WTC11 (cell line): ENCODE measurements at regions not wholly inside any gene's neighbourhood (a gene's known extent, or its start where the extent isn't known, plus 50 kb on each side); places are given as distances from the start of the nearest gene placed in this dataset.
A peak's percentile ranks its signal among the peaks of the same experiment; 100 is the strongest.

Experiments used
- ATAC-seq: fragments of 200-7000 bp; cut with Tn5 transposase; 2 replicates; pipeline ENCODE4 v1.10.0; 2021; ENCODE audit warnings: mild to moderate bottlenecking, moderate library complexity
- CTCF ChIA-PET: fragments of 300-600 bp; sonication (Branson Sonifier 250); formaldehyde crosslinking; loops from one replicate; lab custom pipeline; 2021; ENCODE audit warnings: antibody characterized with exemption; lab: Charles Lee
- POLR2A ChIA-PET: fragments of 350-600 bp; sonication (Branson Sonifier 250); formaldehyde crosslinking; loops from one replicate; lab custom pipeline; 2021; ENCODE audit warnings: antibody characterized with exemption; lab: Charles Lee
- DNase-seq: peaks from one replicate; pipeline ENCODE4 v3.0.0; 2021; ENCODE audit warnings: low spot score
- H3K27ac Mint-ChIP-seq: 2 replicates; pipeline ENCODE4 v1.8.0; 2021; ENCODE audit warnings: mixed read lengths
- H3K27me3 Mint-ChIP-seq: 2 replicates; pipeline ENCODE4 v1.8.0; 2021; ENCODE audit warnings: low read depth, mild to moderate bottlenecking, moderate library complexity, mixed read lengths
- H3K36me3 Mint-ChIP-seq: 2 replicates; pipeline ENCODE4 v1.8.0; 2021; ENCODE audit warnings: mixed read lengths
- H3K4me1 Mint-ChIP-seq: 2 replicates; pipeline ENCODE4 v1.8.0; 2022; ENCODE audit warnings: mixed read lengths
- H3K4me3 Mint-ChIP-seq: 2 replicates; pipeline ENCODE4 v1.8.0; 2021; ENCODE audit warnings: mild to moderate bottlenecking, moderate library complexity, mixed read lengths
- H3K9me3 Mint-ChIP-seq: 2 replicates; pipeline ENCODE4 v1.8.0; 2021; ENCODE audit warnings: mixed read lengths
- AR ChIP-seq: fragments of 250-450 bp; sonication (Bioruptor Pico); IDR thresholded peaks from 2 replicates; pipeline ENCODE4 v1.9.0; 2021; ENCODE audit warnings: mild to moderate bottlenecking
- ATF3 ChIP-seq: sonication (generic); formaldehyde crosslinking; conservative IDR thresholded peaks from 2 replicates; pipeline ENCODE4 v1.8.1; 2022; ENCODE audit warnings: mild to moderate bottlenecking, missing genetic modification reagents
- ATF6 ChIP-seq: sonication (generic); formaldehyde crosslinking; IDR thresholded peaks from 2 replicates; pipeline ENCODE4 v1.8.1; 2023; ENCODE audit warnings: mild to moderate bottlenecking, missing genetic modification reagents
- E2F4 ChIP-seq: sonication (generic); formaldehyde crosslinking; IDR thresholded peaks from 2 replicates; pipeline ENCODE4 v1.8.1; 2022; ENCODE audit warnings: low read depth, mild to moderate bottlenecking, moderate library complexity, missing genetic modification reagents, borderline replicate concordance
- E2F5 ChIP-seq: sonication (generic); formaldehyde crosslinking; IDR thresholded peaks from 2 replicates; pipeline ENCODE4 v1.8.1; 2022; ENCODE audit warnings: mild to moderate bottlenecking, moderate library complexity, missing genetic modification reagents
- ELF4 ChIP-seq: sonication (generic); formaldehyde crosslinking; IDR thresholded peaks from 2 replicates; pipeline ENCODE4 v1.8.1; 2022; ENCODE audit warnings: low read depth, mild to moderate bottlenecking, moderate library complexity, missing genetic modification reagents
- EMX1 ChIP-seq: fragments of 250-450 bp; sonication (Bioruptor Pico); IDR thresholded peaks from 2 replicates; pipeline ENCODE4 v1.8.0; 2021; ENCODE audit warnings: mild to moderate bottlenecking
- FOXJ3 ChIP-seq: sonication (generic); formaldehyde crosslinking; IDR thresholded peaks from 2 replicates; pipeline ENCODE4 v1.9.0; 2021; ENCODE audit warnings: missing genetic modification reagents, mild to moderate bottlenecking, borderline replicate concordance
- FOXK1 ChIP-seq: sonication (generic); formaldehyde crosslinking; IDR thresholded peaks from 2 replicates; pipeline ENCODE4 v1.8.0; 2022; ENCODE audit warnings: mild to moderate bottlenecking, moderate library complexity, missing genetic modification reagents
- HMGA2 ChIP-seq: fragments of 250-450 bp; sonication (Bioruptor Pico); IDR thresholded peaks from 2 replicates; pipeline ENCODE4 v1.4.0; 2021; ENCODE audit warnings: mild to moderate bottlenecking, moderate library complexity
- IRF1 ChIP-seq: sonication (generic); formaldehyde crosslinking; IDR thresholded peaks from 2 replicates; pipeline ENCODE4 v1.8.0; 2023; ENCODE audit warnings: missing genetic modification reagents
- KAT7 ChIP-seq: sonication (generic); formaldehyde crosslinking; IDR thresholded peaks from 2 replicates; pipeline ENCODE4 v1.8.1; 2023; ENCODE audit warnings: missing genetic modification reagents, mild to moderate bottlenecking, borderline replicate concordance
- PREB ChIP-seq: sonication (generic); formaldehyde crosslinking; IDR thresholded peaks from 2 replicates; pipeline ENCODE4 v1.8.1; 2022; ENCODE audit warnings: mild to moderate bottlenecking, missing genetic modification reagents, moderate library complexity, borderline replicate concordance
- TEAD4 ChIP-seq: sonication (generic); formaldehyde crosslinking; IDR thresholded peaks from 2 replicates; pipeline ENCODE4 v1.8.0; 2022; ENCODE audit warnings: mild to moderate bottlenecking, missing genetic modification reagents
- ZNF219 ChIP-seq: sonication (generic); formaldehyde crosslinking; IDR thresholded peaks from 2 replicates; pipeline ENCODE4 v1.8.0; 2023; ENCODE audit warnings: missing genetic modification reagents, mild to moderate bottlenecking, borderline replicate concordance
- ZNF232 ChIP-seq: sonication (generic); formaldehyde crosslinking; IDR thresholded peaks from 2 replicates; pipeline ENCODE4 v1.8.0; 2022; ENCODE audit warnings: mild to moderate bottlenecking, missing genetic modification reagents
- ZNF263 ChIP-seq: sonication (generic); formaldehyde crosslinking; IDR thresholded peaks from 2 replicates; pipeline ENCODE4 v1.8.1; 2022; ENCODE audit warnings: low read depth, mild to moderate bottlenecking, moderate library complexity, missing genetic modification reagents

- peak; percentile 25 for DNase-seq
- H3K27ac Mint-ChIP-seq, result no peak overlapping the region
- ATAC-seq, result no peak; the same call in 1 of the 2 replicates
- H3K4me3 Mint-ChIP-seq, result no peak overlapping the region
- POLR2A ChIA-PET, result no interaction called here
- no peaks in the 10 kb centered on the region for H3K36me3 Mint-ChIP-seq
- CTCF ChIA-PET, result no interaction called here
- H3K9me3 Mint-ChIP-seq, result no peaks in the 10 kb centered on the region
- H3K4me1 Mint-ChIP-seq, result peaks cover 29% of the 10 kb centered on the region
- no peaks in the 10 kb centered on the region for H3K27me3 Mint-ChIP-seq
- TF ChIP-seq AR (CRISPR knock-in tag) (no peak), KAT7 (CRISPR knock-in tag) (no peak), ZNF263 (no peak), HMGA2 (no peak)
These were observed 91.9 kb downstream of the CD164 start for GRCh38 chr6:109290143-109290931.

- ATAC-seq, result no peak
- POLR2A ChIA-PET, result no interaction called here
- Mint-ChIP-seq H3K4me3 (no peak overlapping the region), H3K4me1 (no peaks in the 10 kb centered on the region), H3K27me3 (no peaks in the 10 kb centered on the region), H3K9me3 (no peaks in the 10 kb centered on the region), H3K36me3 (no peaks in the 10 kb centered on the region), H3K27ac (no peak overlapping the region)
- no peak for DNase-seq
- no peak for TF ChIP-seq ZNF219 (CRISPR knock-in tag)
- TF ChIP-seq TEAD4 (CRISPR knock-in tag), result no peak
- no peak for TF ChIP-seq E2F5
- no peak for TF ChIP-seq PREB
- CTCF ChIA-PET, result no interaction called here
These were observed 96.9 kb downstream of the CD164 start for GRCh38 chr6:109285366-109285765.

- Mint-ChIP-seq H3K9me3 (no peaks in the 10 kb centered on the region), H3K4me3 (no peak overlapping the region), H3K27ac (no peak overlapping the region), H3K27me3 (no peaks in the 10 kb centered on the region), H3K4me1 (no peaks in the 10 kb centered on the region), H3K36me3 (no peaks in the 10 kb centered on the region)
- CTCF ChIA-PET, result no interaction called here
- no peak for DNase-seq
- no peak for ATAC-seq
- POLR2A ChIA-PET, result no interaction called here
- TF ChIP-seq ATF3, result no peak
- TF ChIP-seq FOXJ3 (CRISPR knock-in tag), result no peak
- no peak for TF ChIP-seq ELF4 (CRISPR knock-in tag)
These were observed 97.6 kb downstream of the CD164 start for GRCh38 chr6:109284675-109285074.

- H3K4me3 Mint-ChIP-seq, result no peak overlapping the region
- no peak for TF ChIP-seq ATF6 (CRISPR knock-in tag)
- no peak for TF ChIP-seq ZNF232 (CRISPR knock-in tag)
- no peak for TF ChIP-seq EMX1 (CRISPR knock-in tag)
- TF ChIP-seq FOXK1 (CRISPR knock-in tag), result no peak
- TF ChIP-seq IRF1 (CRISPR knock-in tag), result no peak
- TF ChIP-seq E2F4, result no peak
These were observed 99.5 kb downstream of the CD164 start for GRCh38 chr6:109282756-109283155.

More at GRCh38 chr6:109282756-109283155, 99.5 kb downstream of the CD164 start:
- no peaks in the 10 kb centered on the region for H3K36me3 Mint-ChIP-seq
- DNase-seq (no peak), ATAC-seq (no peak)
- H3K27ac Mint-ChIP-seq, result no peak overlapping the region
- no peaks in the 10 kb centered on the region for H3K27me3 Mint-ChIP-seq
- H3K9me3 Mint-ChIP-seq, result no peaks in the 10 kb centered on the region
- no peaks in the 10 kb centered on the region for H3K4me1 Mint-ChIP-seq
- CTCF ChIA-PET, result no interaction called here
- POLR2A ChIA-PET, result no interaction called here
